Astrocyte of the spinal cord (primary cell): ENCODE measurements at regions not wholly inside any gene's neighbourhood (a gene's known extent, or its start where the extent isn't known, plus 50 kb on each side); places are given as distances from the start of the nearest gene placed in this dataset.

Source experiments
- DNase-seq: peaks from one replicate; pipeline ENCODE4 v3.0.0; 2011; ENCODE audit warnings: low read depth, low spot score
- H3K4me3 ChIP-seq: 2 replicates; pipeline ENCODE4 v1.5.1; 2011; ENCODE audit warnings: low read depth, mild to moderate bottlenecking, low read length, moderate library complexity
- in situ Hi-C: cut with HindIII; loops from 2 replicates; pipeline ENCODE4 v1.10.0; 2017; ENCODE audit warnings: low sequenced_read_pairs
- TF ChIP-seq, protein P1 (sequence below): IDR thresholded peaks from 2 replicates; pipeline ENCODE4 v1.5.1; 2012; ENCODE audit warnings: low read depth, mild to moderate bottlenecking, low read length, inconsistent platforms

DNA sequence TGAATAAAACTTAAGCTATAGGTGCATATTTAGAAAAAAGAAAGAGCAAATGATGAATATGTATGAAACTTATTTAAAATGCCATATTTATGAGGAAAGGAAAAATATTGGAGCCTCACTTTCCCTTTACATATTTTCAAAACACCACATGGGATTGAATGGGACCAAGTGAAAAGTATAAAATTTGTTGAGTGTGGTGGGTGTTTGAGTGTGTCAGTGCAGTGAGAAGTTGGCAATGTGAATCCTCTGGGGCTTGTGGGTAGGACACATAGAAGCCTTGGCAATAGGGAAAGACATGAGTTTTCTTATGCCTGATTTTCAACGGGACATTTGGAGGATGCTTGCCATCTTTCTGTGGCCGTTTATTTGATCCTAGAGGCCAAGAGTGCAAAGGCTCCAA is 502.2 kb upstream of the CELF4 start:
- H3K4me3 ChIP-seq, result no peak overlapping the region
- no peak for DNase-seq
- in situ Hi-C loops, result no loop called here
- TF ChIP-seq, protein P1, sequence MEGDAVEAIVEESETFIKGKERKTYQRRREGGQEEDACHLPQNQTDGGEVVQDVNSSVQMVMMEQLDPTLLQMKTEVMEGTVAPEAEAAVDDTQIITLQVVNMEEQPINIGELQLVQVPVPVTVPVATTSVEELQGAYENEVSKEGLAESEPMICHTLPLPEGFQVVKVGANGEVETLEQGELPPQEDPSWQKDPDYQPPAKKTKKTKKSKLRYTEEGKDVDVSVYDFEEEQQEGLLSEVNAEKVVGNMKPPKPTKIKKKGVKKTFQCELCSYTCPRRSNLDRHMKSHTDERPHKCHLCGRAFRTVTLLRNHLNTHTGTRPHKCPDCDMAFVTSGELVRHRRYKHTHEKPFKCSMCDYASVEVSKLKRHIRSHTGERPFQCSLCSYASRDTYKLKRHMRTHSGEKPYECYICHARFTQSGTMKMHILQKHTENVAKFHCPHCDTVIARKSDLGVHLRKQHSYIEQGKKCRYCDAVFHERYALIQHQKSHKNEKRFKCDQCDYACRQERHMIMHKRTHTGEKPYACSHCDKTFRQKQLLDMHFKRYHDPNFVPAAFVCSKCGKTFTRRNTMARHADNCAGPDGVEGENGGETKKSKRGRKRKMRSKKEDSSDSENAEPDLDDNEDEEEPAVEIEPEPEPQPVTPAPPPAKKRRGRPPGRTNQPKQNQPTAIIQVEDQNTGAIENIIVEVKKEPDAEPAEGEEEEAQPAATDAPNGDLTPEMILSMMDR, result no peak

DNA sequence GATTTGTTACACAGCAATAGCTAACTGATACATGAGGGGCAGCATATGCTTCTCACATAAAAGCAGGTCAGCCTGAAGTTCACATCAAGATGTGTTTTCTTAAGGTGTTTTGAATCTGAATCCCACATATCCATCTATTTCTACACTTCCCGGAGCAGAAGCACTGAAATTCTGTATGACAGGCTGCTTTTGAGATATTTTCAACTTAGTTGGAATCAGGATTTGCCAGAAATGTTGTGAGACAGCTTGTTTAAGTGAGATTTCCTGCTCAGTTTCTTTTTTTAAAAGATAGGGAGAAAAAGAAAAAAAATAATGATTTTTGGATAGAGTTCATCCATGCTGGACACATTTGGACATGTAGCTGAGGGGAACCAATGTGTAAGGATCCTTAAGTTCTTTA is 501.5 kb upstream of the CELF4 start:
- DNase-seq, result no peak
- TF ChIP-seq, protein P1, result no peak
- in situ Hi-C loops, result no loop called here
- H3K4me3 ChIP-seq, result no peak overlapping the region

DNA sequence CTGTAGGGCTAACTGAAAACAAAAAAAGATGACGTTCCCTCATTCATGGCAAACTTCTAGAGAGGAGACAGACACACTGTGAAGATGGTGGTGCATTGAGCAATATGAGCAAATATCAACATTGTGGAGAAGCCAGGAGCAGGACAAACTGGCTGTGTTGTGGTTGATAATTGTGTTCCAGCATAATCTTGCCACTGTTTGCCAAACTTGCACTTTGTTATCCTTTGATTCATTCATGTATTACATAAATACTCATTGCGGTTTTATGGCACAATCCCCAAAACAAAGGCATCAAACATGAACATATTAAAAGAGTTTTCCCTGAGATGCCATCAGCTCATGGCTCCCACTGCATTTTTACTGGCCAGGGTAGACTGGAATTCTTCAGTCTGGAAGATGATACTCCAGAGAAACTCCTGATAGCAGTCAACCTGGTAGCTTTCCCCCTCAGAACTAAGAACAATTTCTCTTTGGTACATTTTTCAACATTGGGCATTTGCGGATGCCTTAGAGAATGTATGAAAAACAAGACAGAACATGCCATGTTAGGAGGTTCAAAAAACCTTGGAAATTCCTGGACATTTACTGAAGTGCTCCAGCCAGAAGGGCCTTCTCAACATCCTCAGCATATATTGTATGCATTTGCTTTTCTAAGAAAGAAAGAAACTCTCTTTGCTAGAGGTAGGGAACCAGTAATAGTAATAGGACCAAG is 487.4 kb upstream of the CELF4 start:
- no peak for DNase-seq
- in situ Hi-C loops, result no loop called here
- TF ChIP-seq, protein P1, result no peak
- no peak overlapping the region for H3K4me3 ChIP-seq

DNA sequence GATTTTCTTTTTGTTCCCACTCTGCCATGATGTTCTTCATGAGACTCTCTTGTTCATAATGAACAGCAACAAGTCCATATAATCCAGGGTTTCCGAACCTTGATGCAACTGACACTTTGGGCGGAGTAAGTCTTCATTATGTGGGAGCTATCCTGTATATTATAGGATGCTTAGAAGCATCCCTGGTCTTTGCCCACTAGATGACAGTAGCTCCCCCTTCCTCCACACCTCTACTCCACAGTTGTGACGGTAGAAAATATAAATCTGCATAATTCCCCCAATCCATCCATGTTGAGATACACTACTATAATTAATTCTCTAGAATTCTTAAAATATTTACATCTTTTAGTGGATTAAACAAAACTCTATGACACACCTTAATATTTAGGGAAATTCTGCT is 482.2 kb upstream of the CELF4 start:
- H3K4me3 ChIP-seq, result no peak overlapping the region
- TF ChIP-seq, protein P1, result no peak
- in situ Hi-C loops, result no loop called here
- no peak for DNase-seq

DNA sequence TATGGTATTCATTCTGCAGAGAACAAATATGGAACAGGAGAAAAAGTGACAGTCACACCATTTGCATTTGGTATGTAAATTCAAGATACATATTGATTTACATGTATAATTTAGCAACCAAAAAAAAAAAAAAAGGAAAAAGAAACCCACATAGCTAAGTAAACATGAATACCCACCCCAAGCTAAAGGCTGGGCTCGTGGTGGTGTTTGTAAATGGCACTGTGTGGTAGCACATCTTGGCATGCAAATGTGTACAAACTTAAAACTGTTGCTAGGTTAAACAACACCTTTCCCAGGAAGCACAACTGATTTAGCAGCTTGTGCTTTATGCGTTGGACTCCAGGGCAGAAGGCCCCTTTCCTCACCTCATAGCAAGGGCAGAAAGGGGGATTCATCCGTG is 481.1 kb upstream of the CELF4 start:
- in situ Hi-C loops, result no loop called here
- H3K4me3 ChIP-seq, result no peak overlapping the region
- TF ChIP-seq, protein P1, result no peak

DNA sequence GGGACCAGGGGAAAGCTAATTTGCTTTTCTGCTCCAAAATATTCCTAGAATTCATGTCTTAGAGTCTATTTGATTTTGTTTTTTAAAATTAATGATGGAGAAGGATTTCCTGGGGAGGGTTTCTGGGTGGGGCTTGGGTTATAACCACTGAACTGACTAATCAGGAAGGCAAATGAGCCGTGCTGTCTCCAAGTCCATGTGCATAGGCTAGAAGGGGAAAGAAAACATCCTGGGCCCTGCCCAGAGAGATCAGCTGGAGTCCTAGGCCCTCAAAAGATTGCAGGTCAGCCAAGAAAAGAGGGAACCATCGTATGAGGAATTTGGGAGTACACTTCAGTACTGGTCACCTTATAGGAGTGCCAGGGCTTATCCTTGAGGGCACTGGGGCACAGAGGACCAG is 480.2 kb upstream of the CELF4 start:
- in situ Hi-C loops, result no loop called here
- no peak for DNase-seq
- no peak overlapping the region for H3K4me3 ChIP-seq
- TF ChIP-seq, protein P1, result no peak

More for the DNA sequence above, 481.1 kb upstream of the CELF4 start:
- no peak for DNase-seq
